ENCODE measurements at regions not wholly inside any gene's neighbourhood (a gene's known extent, or its start where the extent isn't known, plus 50 kb on each side); places are given as distances from the start of the nearest gene placed in this dataset.

DNA sequence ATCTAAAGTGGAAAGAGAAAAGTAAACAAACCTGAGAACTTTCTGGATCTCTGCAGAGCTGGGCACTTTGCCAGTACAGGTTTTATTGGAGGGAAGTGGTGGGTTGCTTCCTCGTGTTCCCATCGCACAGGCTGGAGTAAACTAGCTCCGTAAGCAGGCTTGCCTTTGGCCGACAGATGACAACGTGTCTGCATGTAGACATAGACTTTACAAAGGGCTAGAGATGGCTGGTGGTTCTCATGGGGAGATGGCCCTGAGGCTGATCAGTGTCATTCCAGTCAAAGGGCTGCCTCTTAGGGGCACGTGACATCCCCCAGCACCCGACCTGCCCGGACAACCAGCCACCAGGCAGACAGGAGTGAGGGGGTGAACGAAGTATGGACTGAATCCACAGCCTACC, 98.8 kb downstream of the YTHDF1 start:
- no peak for TF ChIP-seq EP300 (IDR thresholded peaks at IDR 0.05)
- TF ChIP-seq, protein P1, sequence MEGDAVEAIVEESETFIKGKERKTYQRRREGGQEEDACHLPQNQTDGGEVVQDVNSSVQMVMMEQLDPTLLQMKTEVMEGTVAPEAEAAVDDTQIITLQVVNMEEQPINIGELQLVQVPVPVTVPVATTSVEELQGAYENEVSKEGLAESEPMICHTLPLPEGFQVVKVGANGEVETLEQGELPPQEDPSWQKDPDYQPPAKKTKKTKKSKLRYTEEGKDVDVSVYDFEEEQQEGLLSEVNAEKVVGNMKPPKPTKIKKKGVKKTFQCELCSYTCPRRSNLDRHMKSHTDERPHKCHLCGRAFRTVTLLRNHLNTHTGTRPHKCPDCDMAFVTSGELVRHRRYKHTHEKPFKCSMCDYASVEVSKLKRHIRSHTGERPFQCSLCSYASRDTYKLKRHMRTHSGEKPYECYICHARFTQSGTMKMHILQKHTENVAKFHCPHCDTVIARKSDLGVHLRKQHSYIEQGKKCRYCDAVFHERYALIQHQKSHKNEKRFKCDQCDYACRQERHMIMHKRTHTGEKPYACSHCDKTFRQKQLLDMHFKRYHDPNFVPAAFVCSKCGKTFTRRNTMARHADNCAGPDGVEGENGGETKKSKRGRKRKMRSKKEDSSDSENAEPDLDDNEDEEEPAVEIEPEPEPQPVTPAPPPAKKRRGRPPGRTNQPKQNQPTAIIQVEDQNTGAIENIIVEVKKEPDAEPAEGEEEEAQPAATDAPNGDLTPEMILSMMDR (IDR thresholded peaks at IDR 0.05): no peak
- no peak for TF ChIP-seq GATA3 (IDR thresholded peaks at IDR 0.05; ENCODE audit: borderline replicate concordance)
- TF ChIP-seq, protein P2, sequence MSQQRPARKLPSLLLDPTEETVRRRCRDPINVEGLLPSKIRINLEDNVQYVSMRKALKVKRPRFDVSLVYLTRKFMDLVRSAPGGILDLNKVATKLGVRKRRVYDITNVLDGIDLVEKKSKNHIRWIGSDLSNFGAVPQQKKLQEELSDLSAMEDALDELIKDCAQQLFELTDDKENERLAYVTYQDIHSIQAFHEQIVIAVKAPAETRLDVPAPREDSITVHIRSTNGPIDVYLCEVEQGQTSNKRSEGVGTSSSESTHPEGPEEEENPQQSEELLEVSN (IDR thresholded peaks at IDR 0.05; ENCODE audit: borderline replicate concordance, low read depth): no peak
- no peak for TF ChIP-seq ZFP36 (IDR thresholded peaks at IDR 0.05; ENCODE audit: borderline replicate concordance, partially characterized antibody)
- TF ChIP-seq POLR2A (IDR thresholded peaks at IDR 0.05; ENCODE audit: low read length): no peak
- no peak for TF ChIP-seq RAD21 (conservative IDR thresholded peaks at IDR 0.05 in 1 of 2, IDR thresholded peaks at IDR 0.05 in 1 of 2)
